ENCODE measurements at regions not wholly inside any gene's neighbourhood (a gene's known extent, or its start where the extent isn't known, plus 50 kb on each side); places are given as distances from the start of the nearest gene placed in this dataset.

GRCh38 chr16:49928176-49929041 is 72.5 kb upstream of the ZNF423 start:
- no peak for TF ChIP-seq EP300 (IDR thresholded peaks at IDR 0.05)
- no peak for TF ChIP-seq CTCF (IDR thresholded peaks at IDR 0.05)
